ENCODE measurements at regions not wholly inside any gene's neighbourhood (a gene's known extent, or its start where the extent isn't known, plus 50 kb on each side); places are given as distances from the start of the nearest gene placed in this dataset.

DNA sequence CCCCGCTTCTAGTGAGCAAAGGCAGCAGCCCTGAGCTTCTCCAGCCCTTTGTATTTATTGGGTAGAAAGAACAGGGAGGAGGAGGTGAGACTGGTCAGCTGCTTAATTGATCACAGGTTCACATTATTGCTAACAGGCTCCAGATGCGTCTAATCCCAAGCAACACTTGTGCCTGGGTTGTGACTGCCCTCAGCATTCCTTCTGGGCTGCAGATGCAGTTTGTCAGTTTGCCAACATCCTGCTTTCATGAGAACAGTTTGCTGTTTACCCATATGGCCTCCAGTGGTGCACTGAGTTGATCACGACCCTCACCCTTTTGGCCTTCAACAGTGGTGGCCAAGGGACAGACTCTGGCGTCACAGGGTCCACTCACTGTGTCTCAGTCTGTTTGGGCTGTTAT lies 159.5 kb upstream of the ZNF516 start:
- no peak for DNase-seq (ENCODE audit: low spot score in 2 of 2)
- H3K9me3 ChIP-seq, result no peaks in the 10 kb centered on the region
- H3K36me3 ChIP-seq, result no peaks in the 10 kb centered on the region
- peaks cover 5% of the 10 kb centered on the region for H3K27me3 ChIP-seq
- H3K4me3 ChIP-seq, result no peak overlapping the region
- H3K27ac ChIP-seq, result no peak overlapping the region
- TF ChIP-seq, protein P1, sequence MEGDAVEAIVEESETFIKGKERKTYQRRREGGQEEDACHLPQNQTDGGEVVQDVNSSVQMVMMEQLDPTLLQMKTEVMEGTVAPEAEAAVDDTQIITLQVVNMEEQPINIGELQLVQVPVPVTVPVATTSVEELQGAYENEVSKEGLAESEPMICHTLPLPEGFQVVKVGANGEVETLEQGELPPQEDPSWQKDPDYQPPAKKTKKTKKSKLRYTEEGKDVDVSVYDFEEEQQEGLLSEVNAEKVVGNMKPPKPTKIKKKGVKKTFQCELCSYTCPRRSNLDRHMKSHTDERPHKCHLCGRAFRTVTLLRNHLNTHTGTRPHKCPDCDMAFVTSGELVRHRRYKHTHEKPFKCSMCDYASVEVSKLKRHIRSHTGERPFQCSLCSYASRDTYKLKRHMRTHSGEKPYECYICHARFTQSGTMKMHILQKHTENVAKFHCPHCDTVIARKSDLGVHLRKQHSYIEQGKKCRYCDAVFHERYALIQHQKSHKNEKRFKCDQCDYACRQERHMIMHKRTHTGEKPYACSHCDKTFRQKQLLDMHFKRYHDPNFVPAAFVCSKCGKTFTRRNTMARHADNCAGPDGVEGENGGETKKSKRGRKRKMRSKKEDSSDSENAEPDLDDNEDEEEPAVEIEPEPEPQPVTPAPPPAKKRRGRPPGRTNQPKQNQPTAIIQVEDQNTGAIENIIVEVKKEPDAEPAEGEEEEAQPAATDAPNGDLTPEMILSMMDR (IDR thresholded peaks at IDR 0.05), result no peak
- intact Hi-C loops (cut with DNase I), result no loop called here
- H3K4me1 ChIP-seq, result no peaks in the 10 kb centered on the region

DNA sequence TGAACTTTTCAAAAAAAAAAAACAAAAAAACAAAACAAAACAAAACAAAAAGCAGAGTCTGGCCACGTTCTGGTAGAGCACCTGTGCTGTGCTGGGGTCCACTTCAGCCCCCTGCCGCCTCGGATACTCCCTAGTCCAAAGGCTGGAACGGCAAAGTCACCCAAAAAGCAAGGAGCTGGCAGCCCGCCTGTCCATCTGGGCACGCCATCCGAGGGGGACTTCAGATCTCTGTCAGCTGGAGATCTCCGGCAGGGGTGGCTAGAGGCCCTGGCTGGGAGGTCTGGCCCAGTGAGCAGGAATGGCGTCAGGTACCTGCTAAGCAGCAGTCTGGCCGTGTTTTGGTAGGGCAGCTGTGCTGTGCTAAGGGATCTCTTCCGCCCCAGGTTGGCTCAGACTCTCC lies 152.3 kb upstream of the ZNF516 start:
- Histone ChIP-seq H3K36me3 (no peaks in the 10 kb centered on the region), H3K4me3 (no peak overlapping the region), H3K27ac (no peak overlapping the region), H3K27me3 (no peaks in the 10 kb centered on the region), H3K4me1 (no peaks in the 10 kb centered on the region), H3K9me3 (no peaks in the 10 kb centered on the region)
- no peak for DNase-seq (ENCODE audit: low spot score in 2 of 2)
- TF ChIP-seq, protein P1 (IDR thresholded peaks at IDR 0.05), result no peak
- intact Hi-C loops (cut with DNase I), result no loop called here

DNA sequence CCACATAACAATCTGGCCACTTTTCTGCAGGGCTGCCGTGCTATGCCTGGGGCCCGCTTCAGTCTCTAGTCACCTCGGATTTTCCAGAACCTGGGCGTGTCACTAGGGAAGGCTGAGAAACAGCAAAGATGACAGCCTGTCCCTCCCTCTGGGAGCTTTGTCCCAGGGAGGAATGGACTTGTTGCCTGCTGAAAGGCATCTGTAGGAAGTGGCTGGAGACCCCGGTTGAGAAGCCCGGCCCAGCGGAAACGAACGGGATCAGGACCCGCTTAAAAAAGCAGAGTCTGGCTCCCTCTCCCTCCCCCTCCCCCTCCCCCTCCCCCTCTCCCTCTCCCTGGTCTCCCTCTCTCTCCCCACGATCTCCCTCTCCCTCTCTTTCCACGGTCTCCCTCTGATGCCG lies 149.5 kb upstream of the ZNF516 start:
- no peaks in the 10 kb centered on the region for H3K36me3 ChIP-seq
- H3K9me3 ChIP-seq, result no peaks in the 10 kb centered on the region
- H3K4me1 ChIP-seq, result no peaks in the 10 kb centered on the region
- H3K27ac ChIP-seq, result no peak overlapping the region
- no peak for DNase-seq (ENCODE audit: low spot score in 2 of 2)
- no peak overlapping the region for H3K4me3 ChIP-seq
- no peaks in the 10 kb centered on the region for H3K27me3 ChIP-seq
- intact Hi-C loops (cut with DNase I), result no loop called here
- TF ChIP-seq, protein P1 (IDR thresholded peaks at IDR 0.05), result no peak

DNA sequence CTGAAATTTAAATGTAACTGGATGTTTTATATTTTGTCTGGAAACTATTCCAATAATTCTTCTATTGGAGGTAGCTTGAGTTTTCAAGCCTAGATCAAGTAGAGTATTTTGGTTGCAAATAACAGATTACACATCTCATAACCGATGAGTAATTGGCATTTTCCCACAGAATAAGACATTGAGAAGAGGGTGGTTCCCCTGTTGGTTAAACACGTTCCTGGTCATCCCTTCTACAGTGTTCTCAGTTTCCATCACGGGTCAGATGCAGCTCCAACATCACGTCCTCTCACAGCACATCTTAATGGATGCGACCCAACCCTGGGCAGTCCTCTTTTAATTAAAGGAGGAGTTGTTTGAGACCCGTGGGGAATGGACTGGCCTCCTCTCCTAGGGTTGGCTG lies 149.0 kb upstream of the ZNF516 start:
- intact Hi-C loops (cut with DNase I), result no loop called here
- Histone ChIP-seq H3K4me1 (no peaks in the 10 kb centered on the region), H3K27ac (no peak overlapping the region), H3K9me3 (no peaks in the 10 kb centered on the region), H3K4me3 (no peak overlapping the region), H3K27me3 (no peaks in the 10 kb centered on the region), H3K36me3 (no peaks in the 10 kb centered on the region)
- TF ChIP-seq, protein P1 (IDR thresholded peaks at IDR 0.05), result no peak
- no peak for DNase-seq (ENCODE audit: low spot score in 2 of 2)

DNA sequence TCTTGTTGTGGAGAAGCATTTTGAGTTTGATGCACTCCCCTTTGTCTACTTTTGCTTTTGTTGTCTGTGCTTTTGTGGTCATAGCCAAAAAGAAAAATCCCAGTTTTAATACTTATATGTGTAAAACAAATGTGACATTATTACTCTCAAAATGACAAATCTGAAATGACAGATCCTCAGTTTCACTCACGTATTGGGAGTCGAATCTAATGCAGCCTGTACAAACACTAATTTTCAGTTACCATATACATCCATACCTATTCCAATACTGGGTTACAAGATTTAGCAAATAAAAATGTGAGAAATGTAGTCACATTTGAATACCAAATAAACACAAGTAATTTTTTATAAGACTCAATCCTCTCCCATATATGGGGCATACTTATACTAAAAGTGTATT lies 148.2 kb upstream of the ZNF516 start:
- H3K4me3 ChIP-seq, result no peak overlapping the region
- TF ChIP-seq, protein P1 (IDR thresholded peaks at IDR 0.05), result no peak
- H3K9me3 ChIP-seq, result no peaks in the 10 kb centered on the region
- no peak for DNase-seq (ENCODE audit: low spot score in 2 of 2)
- no peaks in the 10 kb centered on the region for H3K4me1 ChIP-seq
- H3K27ac ChIP-seq, result no peak overlapping the region
- intact Hi-C loops (cut with DNase I), result no loop called here
- no peaks in the 10 kb centered on the region for H3K27me3 ChIP-seq
- no peaks in the 10 kb centered on the region for H3K36me3 ChIP-seq

DNA sequence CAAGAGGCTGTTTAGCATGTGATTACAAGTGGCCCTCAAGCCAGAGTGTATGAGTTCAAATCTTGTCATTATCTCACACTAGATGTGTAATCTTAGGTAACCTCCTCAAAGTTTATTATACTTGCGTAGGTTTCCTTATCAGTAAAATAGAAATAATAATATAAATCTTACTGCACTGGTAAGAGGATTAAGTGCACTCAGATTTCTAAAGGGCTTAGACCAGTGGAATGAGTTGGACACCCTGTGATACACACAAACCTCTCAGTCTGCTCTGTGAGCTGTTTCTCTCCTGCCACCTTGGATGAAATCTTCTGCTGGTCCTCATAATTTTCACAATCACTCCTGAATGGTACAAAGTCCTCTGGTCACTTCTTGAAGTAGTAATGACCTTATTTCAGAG lies 145.4 kb upstream of the ZNF516 start:
- TF ChIP-seq, protein P1 (IDR thresholded peaks at IDR 0.05), result no peak
- DNase-seq (ENCODE audit: low spot score in 2 of 2), result no peak
- H3K4me1 ChIP-seq, result no peaks in the 10 kb centered on the region
- H3K9me3 ChIP-seq, result no peaks in the 10 kb centered on the region
- H3K27me3 ChIP-seq, result no peaks in the 10 kb centered on the region
- H3K27ac ChIP-seq, result no peak overlapping the region
- H3K36me3 ChIP-seq, result no peaks in the 10 kb centered on the region
- intact Hi-C loops (cut with DNase I), result no loop called here
- no peak overlapping the region for H3K4me3 ChIP-seq
